HG02870 (cell line): ENCODE measurements at regions not wholly inside any gene's neighbourhood (a gene's known extent, or its start where the extent isn't known, plus 50 kb on each side); places are given as distances from the start of the nearest gene placed in this dataset.

ENCODE experiments used
- ATAC-seq: cut with Tn5 transposase; IDR thresholded peaks from one replicate; pipeline ENCODE4 v1.9.1; 2021; ENCODE audit warnings: mild to moderate bottlenecking, moderate library complexity; ENCODE audit not compliant: unreplicated experiment

- no peak for ATAC-seq
Measured at GRCh38 chr4:123830930-123831329, 434.3 kb downstream of the SPRY1 start.

DNA sequence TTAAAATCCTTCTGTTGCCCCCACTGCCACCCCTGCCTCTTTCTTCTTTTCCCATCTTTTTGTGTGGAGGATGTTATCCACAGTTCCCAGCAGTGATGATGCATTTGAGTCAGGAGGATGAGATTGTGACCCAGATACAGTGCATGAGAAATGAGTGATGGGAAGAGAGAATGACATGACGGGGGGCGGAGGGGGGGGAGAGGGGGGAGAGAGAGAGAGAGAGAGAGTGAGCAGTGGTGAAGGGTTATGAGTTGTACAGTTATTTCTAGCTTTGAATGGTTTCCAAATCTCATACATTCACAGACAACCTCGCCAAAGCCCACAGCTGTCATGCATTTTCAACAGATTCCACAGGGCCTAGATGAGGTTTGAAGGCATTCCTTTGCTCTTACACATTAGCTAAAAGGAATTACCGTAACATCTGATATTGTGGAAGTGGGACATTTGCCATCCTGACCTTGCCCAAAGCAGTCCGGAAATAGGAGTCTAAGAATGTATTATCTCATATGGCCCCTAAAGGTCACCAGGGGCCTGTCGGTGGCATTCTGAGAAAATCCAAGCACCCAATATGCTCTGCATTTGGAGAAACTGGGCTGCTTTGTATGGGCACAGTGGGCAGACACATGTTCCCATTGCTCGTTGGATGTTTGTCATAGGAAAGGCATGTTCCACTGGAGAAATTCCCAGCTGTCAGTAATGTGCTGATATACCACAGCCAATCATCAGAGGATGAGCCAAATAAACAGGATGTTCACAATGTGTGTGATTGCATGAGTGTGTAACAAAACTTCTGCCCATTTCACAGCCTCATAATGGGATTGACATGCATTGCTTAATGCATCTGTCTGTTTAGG is 435.8 kb downstream of the SPRY1 start:
- ATAC-seq = no peak

DNA sequence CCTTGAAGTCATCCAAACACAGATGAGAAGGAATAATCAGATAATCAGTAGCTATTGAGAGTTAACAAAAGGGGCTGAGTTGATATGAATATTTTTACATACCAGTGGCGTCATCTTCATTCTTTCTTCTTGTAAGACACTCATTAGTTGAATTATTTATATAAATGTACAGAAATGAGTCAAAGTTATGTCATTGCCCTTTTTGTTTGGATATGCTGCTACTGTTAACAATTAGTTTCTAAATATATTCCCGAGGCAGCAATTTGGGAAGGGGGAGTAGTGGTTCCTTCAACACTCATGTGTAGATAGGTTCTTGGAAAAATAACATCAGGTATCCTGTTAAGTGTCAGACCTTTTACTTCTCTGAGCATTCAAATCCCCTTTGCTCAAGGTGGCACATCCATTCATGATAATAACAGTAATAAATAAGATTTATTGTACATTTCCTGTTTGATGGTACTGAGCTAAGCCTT is 436.6 kb downstream of the SPRY1 start:
- no peak for ATAC-seq

DNA sequence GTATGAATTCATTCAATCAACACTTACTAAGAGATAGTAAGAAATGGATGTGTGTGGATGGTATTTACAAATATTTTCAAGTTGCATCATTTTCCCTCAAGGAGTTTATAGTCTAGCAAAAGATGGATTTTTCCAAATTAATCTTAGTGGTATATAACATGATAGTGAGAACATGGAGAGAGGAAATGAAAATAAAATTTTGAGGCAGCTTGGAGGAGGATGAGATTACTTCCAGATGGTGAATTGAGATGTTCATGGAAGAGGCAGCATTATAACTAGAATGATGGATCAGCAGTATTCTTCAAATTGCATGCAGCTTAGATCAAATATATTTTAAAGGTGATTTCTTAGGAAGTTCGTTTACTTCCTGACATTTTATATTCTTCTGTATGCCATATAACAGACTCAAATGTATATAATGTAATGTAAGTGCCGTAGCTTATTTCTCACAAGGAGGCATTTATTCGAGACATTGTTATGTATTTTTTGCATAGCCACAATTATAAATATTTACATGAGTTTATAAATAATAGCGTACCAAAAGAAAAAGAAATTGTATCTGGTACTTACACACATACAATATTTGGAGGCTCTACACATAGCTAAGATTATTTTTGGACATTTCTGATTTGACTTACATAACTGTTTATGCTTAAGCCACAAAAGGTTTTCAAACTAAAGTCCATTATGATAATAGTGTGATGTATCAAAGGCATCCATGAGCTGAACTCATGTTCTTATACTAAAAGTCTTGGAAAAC is 439.4 kb downstream of the SPRY1 start:
- ATAC-seq = no peak

GRCh38 chr4:123836851-123837595 is 440.4 kb downstream of the SPRY1 start:
- ATAC-seq = no peak

GRCh38 chr4:123838474-123838873 is 441.9 kb downstream of the SPRY1 start:
- no peak for ATAC-seq

- ATAC-seq = no peak
Measured at GRCh38 chr4:123840197-123840596, 443.6 kb downstream of the SPRY1 start.

GRCh38 chr4:123841447-123842121 is 445.0 kb downstream of the SPRY1 start:
- ATAC-seq = no peak

DNA sequence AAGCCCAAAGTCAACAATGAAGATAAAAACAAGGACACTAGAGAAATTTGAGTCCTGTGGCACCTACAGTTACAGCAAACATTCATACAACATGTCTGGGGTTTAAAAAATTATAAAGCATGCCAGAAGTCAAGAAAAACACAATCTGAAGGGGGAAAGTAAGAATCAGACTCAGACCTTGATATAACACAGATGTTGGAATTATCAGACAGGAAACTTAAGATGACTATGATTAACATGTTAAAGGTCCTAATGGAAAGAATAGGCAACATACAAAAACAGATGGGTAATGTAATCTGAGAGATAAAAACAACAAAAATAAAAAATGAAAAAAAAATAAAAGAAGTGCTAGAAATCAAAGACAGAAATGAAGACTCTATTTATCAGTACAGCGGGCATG is 446.5 kb downstream of the SPRY1 start:
- no peak for ATAC-seq

- ATAC-seq = no peak
Measured at GRCh38 chr4:123844374-123844773, 447.8 kb downstream of the SPRY1 start.

DNA sequence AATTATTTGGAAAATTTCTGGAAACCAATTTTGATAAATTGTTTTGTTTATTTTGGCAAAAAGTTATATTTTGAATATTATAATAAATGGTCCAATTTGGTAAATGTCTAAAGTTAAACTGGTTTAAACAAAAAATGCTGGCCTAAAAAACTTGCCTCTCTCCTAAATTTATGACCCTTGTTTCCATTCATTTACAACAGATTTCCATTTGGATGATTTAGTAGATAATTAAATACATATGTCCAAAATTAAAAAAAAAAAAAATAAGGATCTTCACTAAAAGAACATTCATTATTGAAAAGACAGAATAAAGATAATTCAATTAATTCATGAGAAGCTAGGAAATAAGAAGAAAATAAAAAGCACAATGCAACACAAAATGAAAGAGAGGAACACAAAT is 449.5 kb downstream of the SPRY1 start:
- ATAC-seq = no peak

GRCh38 chr4:123846561-123846960 is 450.0 kb downstream of the SPRY1 start:
- ATAC-seq = no peak

GRCh38 chr4:123848606-123849005 is 452.0 kb downstream of the SPRY1 start:
- ATAC-seq = no peak

GRCh38 chr4:123849495-123849894 is 452.9 kb downstream of the SPRY1 start:
- no peak for ATAC-seq

- no peak for ATAC-seq
Measured at GRCh38 chr4:123851521-123851920, 454.9 kb downstream of the SPRY1 start.

GRCh38 chr4:123853651-123854050 is 457.1 kb downstream of the SPRY1 start:
- no peak for ATAC-seq

DNA sequence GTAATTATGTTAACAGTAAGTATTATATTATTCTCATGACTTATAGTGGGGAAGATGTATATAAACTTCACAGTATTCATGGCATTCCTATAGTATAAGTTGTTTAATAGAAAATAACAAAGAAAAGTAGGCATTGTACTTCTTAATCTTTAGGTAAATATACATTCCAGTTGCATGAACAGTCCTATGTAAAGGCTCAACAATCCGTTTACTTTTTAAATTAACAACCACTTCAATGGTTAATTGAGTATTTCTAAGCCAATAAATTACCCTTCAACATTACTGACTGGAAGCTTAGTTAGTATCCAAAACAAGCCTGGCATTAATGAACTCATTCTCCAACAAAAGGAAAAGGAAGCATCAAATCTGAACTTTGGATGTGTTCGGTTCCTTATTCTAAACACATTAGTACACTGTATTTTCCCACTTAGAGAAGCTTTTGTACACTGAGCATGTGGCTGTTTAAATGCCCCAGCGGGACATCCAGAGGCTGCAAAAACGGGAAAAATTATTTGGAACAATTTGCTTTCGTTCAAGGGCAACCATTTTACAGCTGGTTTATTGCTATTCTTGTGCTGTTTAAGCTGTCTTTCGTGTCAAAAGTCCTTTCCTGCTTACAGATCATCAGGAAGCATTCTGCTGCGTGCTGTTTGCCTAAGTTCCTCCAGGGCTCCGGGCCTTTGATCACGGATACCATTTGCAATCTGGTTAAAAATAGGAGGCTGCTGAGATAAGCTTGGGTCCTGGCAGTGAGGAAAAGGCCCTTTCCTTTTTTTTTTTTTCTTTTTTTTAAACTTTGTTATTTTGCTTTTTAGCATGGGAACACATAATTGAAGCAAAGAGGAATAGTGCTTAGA is 460.3 kb downstream of the SPRY1 start:
- ATAC-seq = no peak

- no peak for ATAC-seq
Measured at GRCh38 chr4:123858465-123858864, 461.9 kb downstream of the SPRY1 start.

DNA sequence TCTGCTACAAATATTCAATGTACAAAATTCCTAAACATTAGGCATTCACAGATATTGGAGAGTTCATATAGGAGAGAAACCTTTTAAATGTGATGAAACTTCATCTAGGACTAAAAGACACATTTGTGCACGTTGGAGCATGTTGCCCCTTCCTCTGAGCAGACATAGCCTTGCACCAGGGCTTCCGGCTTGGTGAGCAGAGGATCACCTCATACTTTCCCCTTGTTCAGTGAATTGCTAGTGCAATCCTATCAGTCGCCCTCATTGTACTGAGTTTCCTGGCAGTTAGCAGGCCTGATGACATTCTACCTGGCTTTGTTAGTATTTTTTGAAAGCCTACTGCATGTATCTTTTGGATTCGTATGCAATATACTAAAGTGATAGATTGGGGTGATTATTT is 466.2 kb downstream of the SPRY1 start:
- no peak for ATAC-seq

DNA sequence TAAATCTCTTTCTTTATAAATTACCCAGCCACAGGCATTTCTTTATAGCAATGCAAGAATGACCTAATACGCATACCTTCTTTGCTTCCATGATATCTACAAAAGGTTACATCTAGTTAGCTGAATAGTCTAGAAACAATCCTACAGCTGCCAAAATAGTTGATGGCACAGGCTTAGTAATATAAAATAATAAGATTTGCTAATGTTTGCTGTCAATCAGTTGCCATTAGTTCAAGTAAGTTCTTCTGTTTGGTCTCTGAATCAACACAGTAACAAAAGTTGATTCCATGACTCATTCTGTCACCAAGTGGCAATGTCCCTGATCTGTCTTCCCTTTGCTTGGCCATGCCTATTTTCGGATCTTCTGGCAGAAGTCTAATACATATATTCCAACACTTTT is 470.2 kb downstream of the SPRY1 start:
- no peak for ATAC-seq
